ENCODE measurements at regions not wholly inside any gene's neighbourhood (a gene's known extent, or its start where the extent isn't known, plus 50 kb on each side); places are given as distances from the start of the nearest gene placed in this dataset.
A peak's percentile ranks its signal among the peaks of the same experiment; 100 is the strongest.

GRCh38 chr22:26974914-26975803 is 317.8 kb downstream of the MIAT start:
- DNase-seq = peak; percentile 18 to 20 (median 19)

GRCh38 chr22:26975865-26976264 is 318.5 kb downstream of the MIAT start:
- no peak for DNase-seq

GRCh38 chr22:26977741-26978376 is 320.5 kb downstream of the MIAT start:
- no peak for DNase-seq

GRCh38 chr22:26979294-26979693 is 321.9 kb downstream of the MIAT start:
- no peak for DNase-seq

- no peak for DNase-seq
These were observed 323.7 kb downstream of the MIAT start for GRCh38 chr22:26981111-26981510.

- DNase-seq = no peak
These were observed 324.2 kb downstream of the MIAT start for GRCh38 chr22:26981541-26981940.

- DNase-seq = no peak
These were observed 325.9 kb downstream of the MIAT start for GRCh38 chr22:26983311-26983710.

- DNase-seq = no peak
These were observed 327.8 kb downstream of the MIAT start for GRCh38 chr22:26985206-26985605.

GRCh38 chr22:26985931-26986782 is 328.8 kb downstream of the MIAT start:
- DNase-seq = no peak

- DNase-seq = no peak
These were observed 329.5 kb downstream of the MIAT start for GRCh38 chr22:26986884-26987283.

- no peak for DNase-seq
These were observed 333.3 kb downstream of the MIAT start for GRCh38 chr22:26990503-26991189.

GRCh38 chr22:26992556-26992955 is 335.2 kb downstream of the MIAT start:
- DNase-seq = no peak

GRCh38 chr22:26993886-26994285 is 336.5 kb downstream of the MIAT start:
- no peak for DNase-seq

GRCh38 chr22:26994801-26995200 is 337.4 kb downstream of the MIAT start:
- DNase-seq = no peak

GRCh38 chr22:26995235-26995634 is 337.8 kb downstream of the MIAT start:
- no peak for DNase-seq

GRCh38 chr22:26996154-26996553 is 338.8 kb downstream of the MIAT start:
- DNase-seq = no peak

- DNase-seq = no peak
These were observed 340.7 kb downstream of the MIAT start for GRCh38 chr22:26998129-26998528.

- DNase-seq = no peak
These were observed 341.3 kb downstream of the MIAT start for GRCh38 chr22:26998716-26999115.

- DNase-seq = no peak
These were observed 345.9 kb downstream of the MIAT start for GRCh38 chr22:27003297-27003696.

- no peak for DNase-seq
These were observed 347.0 kb downstream of the MIAT start for GRCh38 chr22:27004434-27004833.

GRCh38 chr22:27008454-27008853 is 351.1 kb downstream of the MIAT start:
- no peak for DNase-seq

- no peak for DNase-seq
These were observed 353.7 kb downstream of the MIAT start for GRCh38 chr22:27011133-27011532.

- no peak for DNase-seq
These were observed 354.3 kb downstream of the MIAT start for GRCh38 chr22:27011717-27012116.

Data from suppressor macrophage treated with lipopolysaccharide for 1 hour (primary cell).